ENCODE measurements at regions not wholly inside any gene's neighbourhood (a gene's known extent, or its start where the extent isn't known, plus 50 kb on each side); places are given as distances from the start of the nearest gene placed in this dataset.

GRCh38 chr6:4185419-4185818 lies 50.0 kb upstream of the ECI2 start (continued):
- TF ChIP-seq RREB1 (CRISPR knock-in tag; IDR thresholded peaks at IDR 0.05) (no peak), TSC22D4 (tag; IDR thresholded peaks at IDR 0.05) (no peak), DACH1 (IDR thresholded peaks at IDR 0.05; ENCODE audit: partially characterized antibody) (no peak), THRB (CRISPR knock-in tag; conservative IDR thresholded peaks at IDR 0.05) (no peak), SREBF2 (CRISPR knock-in tag; IDR thresholded peaks at IDR 0.05) (no peak), XRCC3 (IDR thresholded peaks at IDR 0.05) (no peak), RFX1 (IDR thresholded peaks at IDR 0.05) (no peak), ZNF121 (CRISPR knock-in tag; conservative IDR thresholded peaks at IDR 0.05) (no peak), DPF2 (IDR thresholded peaks at IDR 0.05) (peak; percentile 53), RFX5 (IDR thresholded peaks at IDR 0.05; ENCODE audit: low read depth, low read length) (no peak), BRD4 (IDR thresholded peaks at IDR 0.05) (no peak), ZNF668 (CRISPR knock-in tag; IDR thresholded peaks at IDR 0.05) (no peak), ZNF764 (CRISPR knock-in tag; IDR thresholded peaks at IDR 0.05; ENCODE audit: low read depth) (no peak), GABPB2 (CRISPR knock-in tag; conservative IDR thresholded peaks at IDR 0.05) (no peak), MEF2A (IDR thresholded peaks at IDR 0.05; ENCODE audit: control insufficient read depth, low read depth, low read length) (no peak), ARID1B (IDR thresholded peaks at IDR 0.05) (peak; percentile 35; the same call in 1 of the 2 replicates), ZNF561 (CRISPR knock-in tag; conservative IDR thresholded peaks at IDR 0.05) (no peak), JUNB (CRISPR knock-in tag; conservative IDR thresholded peaks at IDR 0.05) (no peak), FOSL1 (tag; conservative IDR thresholded peaks at IDR 0.05) (peak; percentile 83), MCM2 (IDR thresholded peaks at IDR 0.05; ENCODE audit: low read depth) (no peak)

All from K562 (cell line).